ENCODE measurements at regions not wholly inside any gene's neighbourhood (a gene's known extent, or its start where the extent isn't known, plus 50 kb on each side); places are given as distances from the start of the nearest gene placed in this dataset.
A peak's percentile ranks its signal among the peaks of the same experiment; 100 is the strongest.
"Not testable (repeated sequence)": the region's sequence is repeated elsewhere in the genome, so short reads cannot be mapped to it uniquely, and the experiment has no call there.

DNA sequence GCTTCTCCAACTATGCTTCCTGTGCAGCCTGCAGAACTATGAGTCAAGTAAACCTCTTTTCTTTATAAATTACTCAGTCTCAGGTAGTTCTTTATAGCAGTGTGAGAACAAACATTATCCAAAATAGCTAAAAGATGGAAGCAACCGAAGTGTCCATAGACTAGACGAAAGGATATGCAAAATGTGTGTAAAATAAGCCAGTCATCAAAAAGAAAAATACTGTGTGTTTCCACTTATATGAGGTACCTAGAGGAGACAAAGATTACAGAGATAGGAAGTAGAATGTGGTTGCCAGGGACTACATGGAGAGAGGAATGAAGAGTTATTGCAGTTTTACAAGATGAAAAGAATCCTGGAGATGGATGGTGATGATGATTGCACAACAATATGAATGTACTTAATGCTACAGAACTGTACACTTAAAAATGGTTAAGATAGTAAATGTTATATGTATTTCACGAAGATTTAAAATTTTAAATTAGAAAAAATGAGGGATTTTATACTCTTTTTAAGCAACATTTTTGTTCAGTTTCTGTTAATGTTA, 99.3 kb upstream of the FN1 start:
- no peak for DNase-seq
- Histone ChIP-seq H3K27ac (peak overlapping the region; percentile 87), H3K27me3 (replicated peaks; ENCODE audit: insufficient read depth) (no peaks in the 10 kb centered on the region), H3K4me1 (ENCODE audit: insufficient read depth) (peaks cover 57% of the 10 kb centered on the region), H3F3A (ENCODE audit: insufficient read depth) (peaks cover 73% of the 10 kb centered on the region), H3K9me2 (ENCODE audit: insufficient read depth) (no peaks in the 10 kb centered on the region), H3K79me2 (ENCODE audit: insufficient read depth) (no peaks in the 10 kb centered on the region), H2AFZ (no peak overlapping the region), H4K20me1 (ENCODE audit: insufficient read depth) (no peaks in the 10 kb centered on the region), H3K9ac (no peak overlapping the region), H3K36me3 (ENCODE audit: low read depth) (no peaks in the 10 kb centered on the region), H3K9me3 (ENCODE audit: low read depth) (no peaks in the 10 kb centered on the region), H3K4me2 (ENCODE audit: unreplicated experiment) (peak overlapping the region; percentile 75), H3K4me3 (no peak overlapping the region)
- in situ Hi-C loops (cut with MboI): no loop called here
- TF ChIP-seq EZH2 (IDR thresholded peaks at IDR 0.05; ENCODE audit: insufficient read depth, poor library complexity, severe bottlenecking) (no peak), EZH2phosphoT487 (IDR thresholded peaks at IDR 0.05; ENCODE audit: insufficient read depth, low read depth) (no peak)
- 85 to 86% methylated on average over 3 of the region's 3 CpGs for WGBS, 2 experiments (ENCODE audit: low coverage in 1 of 2, low lambda C conversion rate in 2 of 2, missing lambda C conversion rate in 2 of 2)

DNA sequence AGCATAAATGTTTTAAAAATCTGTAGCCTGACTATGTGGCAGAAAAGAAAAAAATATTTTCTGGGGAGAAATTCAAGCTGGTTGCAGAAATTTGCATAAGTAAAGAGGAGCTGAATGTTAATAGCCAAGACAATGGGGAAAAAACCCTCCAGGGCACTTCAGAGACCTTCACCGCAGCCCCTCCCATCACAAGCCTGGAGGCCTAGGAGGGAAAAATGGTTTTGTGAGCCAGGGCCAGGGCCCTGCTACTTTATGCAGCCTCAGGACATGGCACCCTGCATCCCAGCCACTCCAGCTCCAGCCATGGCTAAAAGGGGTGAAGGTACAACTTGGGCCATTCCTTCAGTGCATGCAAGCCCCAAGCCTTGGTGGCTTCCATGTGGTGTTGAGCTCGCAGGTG, 97.8 kb upstream of the FN1 start:
- H3K4me3 ChIP-seq; DNase-seq; H3K79me2 ChIP-seq (ENCODE audit: insufficient read depth); H2AFZ ChIP-seq; H4K20me1 ChIP-seq (ENCODE audit: insufficient read depth); H3K4me2 ChIP-seq (ENCODE audit: unreplicated experiment); H3K27ac ChIP-seq; in situ Hi-C loops (cut with MboI); H3K9me2 ChIP-seq (ENCODE audit: insufficient read depth); H3K9me3 ChIP-seq (ENCODE audit: low read depth); H3K9ac ChIP-seq; H3K36me3 ChIP-seq (ENCODE audit: low read depth); H3K27me3 ChIP-seq (replicated peaks; ENCODE audit: insufficient read depth): not testable (repeated sequence)
- H3F3A ChIP-seq (ENCODE audit: insufficient read depth): peaks cover 78% of the 10 kb centered on the region
- peaks cover 69% of the 10 kb centered on the region for H3K4me1 ChIP-seq (ENCODE audit: insufficient read depth)
- WGBS, 2 experiments (ENCODE audit: low coverage in 1 of 2, low lambda C conversion rate in 2 of 2, missing lambda C conversion rate in 2 of 2): 97 to 100% methylated on average over 2 of the region's 2 CpGs

DNA sequence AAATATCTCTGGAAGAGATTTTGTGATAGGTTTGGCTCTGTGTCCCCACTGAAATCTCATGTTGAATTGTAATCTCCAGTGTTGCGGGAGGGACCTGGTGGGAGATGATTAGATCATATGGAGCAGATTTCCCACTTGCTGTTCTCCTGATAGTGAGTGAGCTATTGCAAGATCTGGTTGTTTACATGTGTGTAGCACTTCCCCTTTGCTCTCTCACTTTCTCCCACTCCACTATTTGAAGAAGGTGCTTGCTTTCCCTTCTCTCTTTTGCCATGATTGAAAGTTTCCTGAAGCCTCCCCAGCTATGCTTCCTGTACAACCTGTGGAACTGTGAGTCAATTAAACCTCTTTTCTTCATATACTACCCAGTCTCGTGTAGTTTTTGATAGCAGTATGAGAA, 97.0 kb upstream of the FN1 start:
- in situ Hi-C loops (cut with MboI): no loop called here
- H3K9me3 ChIP-seq (ENCODE audit: low read depth): no peaks in the 10 kb centered on the region
- no peak overlapping the region for H3K4me3 ChIP-seq
- H3K9me2 ChIP-seq (ENCODE audit: insufficient read depth): no peaks in the 10 kb centered on the region
- no peak for DNase-seq
- H3K4me2 ChIP-seq (ENCODE audit: unreplicated experiment): no peak overlapping the region
- H3F3A ChIP-seq (ENCODE audit: insufficient read depth): peaks cover 81% of the 10 kb centered on the region
- H3K9ac ChIP-seq: no peak overlapping the region
- TF ChIP-seq EZH2 (IDR thresholded peaks at IDR 0.05; ENCODE audit: insufficient read depth, poor library complexity, severe bottlenecking) (no peak), EZH2phosphoT487 (IDR thresholded peaks at IDR 0.05; ENCODE audit: insufficient read depth, low read depth) (no peak)
- H3K4me1 ChIP-seq (ENCODE audit: insufficient read depth): peaks cover 75% of the 10 kb centered on the region
- H3K36me3 ChIP-seq (ENCODE audit: low read depth): no peaks in the 10 kb centered on the region
- H3K79me2 ChIP-seq (ENCODE audit: insufficient read depth): no peaks in the 10 kb centered on the region
- H3K27me3 ChIP-seq (replicated peaks; ENCODE audit: insufficient read depth): no peaks in the 10 kb centered on the region
- no peaks in the 10 kb centered on the region for H4K20me1 ChIP-seq (ENCODE audit: insufficient read depth)
- H2AFZ ChIP-seq: no peak overlapping the region
- H3K27ac ChIP-seq: no peak overlapping the region
- 98 to 100% methylated on average over 2 of the region's 2 CpGs for whole genome bisulfite sequencing, 2 experiments (ENCODE audit: low coverage in 1 of 2, low lambda C conversion rate in 2 of 2, missing lambda C conversion rate in 2 of 2)

DNA sequence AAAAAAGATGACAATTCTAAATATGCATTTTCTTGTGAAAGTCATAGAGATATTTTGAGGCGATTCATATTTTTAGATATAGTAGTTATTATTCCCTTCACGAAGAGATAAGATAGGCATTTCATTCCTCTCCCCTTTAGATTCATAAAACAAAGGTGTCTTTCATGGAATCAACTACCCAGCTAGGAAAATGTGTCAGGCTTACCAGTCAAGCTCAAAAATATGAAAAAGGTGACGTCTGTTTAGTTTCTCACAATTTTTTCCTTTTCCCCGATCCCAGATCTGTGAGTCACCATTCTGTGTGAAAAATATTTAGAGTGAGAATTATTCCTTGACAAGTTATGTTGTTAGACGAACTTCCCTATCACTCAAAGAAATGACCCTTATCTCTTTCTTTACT, 95.4 kb upstream of the FN1 start:
- Histone ChIP-seq H3K79me2 (ENCODE audit: insufficient read depth) (no peaks in the 10 kb centered on the region), H3K27ac (peak overlapping the region; percentile 97), H3K9ac (peak overlapping the region; percentile 58), H3K27me3 (replicated peaks; ENCODE audit: insufficient read depth) (no peaks in the 10 kb centered on the region), H3K36me3 (ENCODE audit: low read depth) (no peaks in the 10 kb centered on the region), H3K4me3 (no peak overlapping the region), H3K4me2 (ENCODE audit: unreplicated experiment) (peak overlapping the region; percentile 33), H3F3A (ENCODE audit: insufficient read depth) (peaks cover 77% of the 10 kb centered on the region), H4K20me1 (ENCODE audit: insufficient read depth) (no peaks in the 10 kb centered on the region), H3K9me3 (ENCODE audit: low read depth) (no peaks in the 10 kb centered on the region), H3K4me1 (ENCODE audit: insufficient read depth) (peaks cover 70% of the 10 kb centered on the region), H2AFZ (no peak overlapping the region), H3K9me2 (ENCODE audit: insufficient read depth) (no peaks in the 10 kb centered on the region)
- WGBS, 2 experiments (ENCODE audit: low coverage in 1 of 2, low lambda C conversion rate in 2 of 2, missing lambda C conversion rate in 2 of 2): 34 to 36% methylated on average over 5 of the region's 5 CpGs
- TF ChIP-seq EZH2 (IDR thresholded peaks at IDR 0.05; ENCODE audit: insufficient read depth, poor library complexity, severe bottlenecking): no peak
- no peak for TF ChIP-seq EZH2phosphoT487 (IDR thresholded peaks at IDR 0.05; ENCODE audit: insufficient read depth, low read depth)
- DNase-seq: peak; percentile 83
- in situ Hi-C loops (cut with MboI): no loop called here
